Glomerular endothelial cell (primary cell): ENCODE measurements at regions not wholly inside any gene's neighbourhood (a gene's known extent, or its start where the extent isn't known, plus 50 kb on each side); places are given as distances from the start of the nearest gene placed in this dataset.
"Not testable (repeated sequence)": the region's sequence is repeated elsewhere in the genome, so short reads cannot be mapped to it uniquely, and the experiment has no call there.

Experiments
- DNase-seq: peaks from one replicate; pipeline ENCODE4 v3.0.0-alpha.2; 2011; ENCODE audit warnings: low read depth, low spot score; ENCODE audit errors: extremely low read depth

GRCh38 chr1:14177866-14178265 lies 420.6 kb upstream of the KAZN start:
- not testable (repeated sequence) for DNase-seq

DNA sequence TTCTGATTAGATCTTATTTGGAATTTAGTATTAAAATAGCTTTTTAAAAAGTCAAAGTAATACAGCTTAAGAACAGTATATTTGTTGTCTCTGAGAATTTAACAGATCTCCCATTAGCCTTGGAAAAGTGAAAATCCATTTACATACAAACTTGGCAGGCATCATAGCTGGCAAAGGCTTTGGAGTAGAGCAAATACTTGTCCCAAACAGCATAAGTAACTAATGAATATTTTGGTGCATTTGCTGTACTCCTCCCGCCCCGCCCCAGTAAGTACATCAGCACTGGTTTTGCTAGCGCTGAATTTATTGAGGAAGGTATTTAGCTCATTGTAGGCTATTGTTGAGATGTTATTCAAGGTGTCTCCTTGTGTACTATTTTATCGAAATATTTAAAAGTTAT lies 417.7 kb upstream of the KAZN start:
- DNase-seq = no peak

GRCh38 chr1:14181191-14181795 lies 417.2 kb upstream of the KAZN start:
- no peak for DNase-seq

DNA sequence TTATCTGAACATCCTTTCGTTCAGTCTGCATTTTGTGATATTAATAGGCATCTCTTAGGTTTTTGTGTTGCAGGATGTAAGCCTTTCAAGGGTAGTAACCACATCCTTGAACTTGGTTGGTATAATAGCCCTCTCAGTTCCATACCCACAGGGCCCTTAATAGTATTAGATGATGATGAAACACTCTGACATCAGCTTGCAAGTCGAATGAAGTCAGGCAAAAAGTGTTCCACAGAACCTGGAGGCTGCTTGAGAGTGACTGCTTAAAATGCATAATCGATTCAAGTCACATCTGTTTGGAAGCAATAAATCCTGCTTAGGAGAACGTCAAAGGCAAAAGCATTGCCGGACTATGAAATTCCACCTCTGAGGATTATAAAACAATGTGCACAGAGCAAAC lies 415.6 kb upstream of the KAZN start:
- DNase-seq = no peak

- no peak for DNase-seq
These were observed 415.2 kb upstream of the KAZN start for GRCh38 chr1:14183329-14183728.

GRCh38 chr1:14184454-14184853 lies 414.0 kb upstream of the KAZN start:
- DNase-seq = no peak

DNA sequence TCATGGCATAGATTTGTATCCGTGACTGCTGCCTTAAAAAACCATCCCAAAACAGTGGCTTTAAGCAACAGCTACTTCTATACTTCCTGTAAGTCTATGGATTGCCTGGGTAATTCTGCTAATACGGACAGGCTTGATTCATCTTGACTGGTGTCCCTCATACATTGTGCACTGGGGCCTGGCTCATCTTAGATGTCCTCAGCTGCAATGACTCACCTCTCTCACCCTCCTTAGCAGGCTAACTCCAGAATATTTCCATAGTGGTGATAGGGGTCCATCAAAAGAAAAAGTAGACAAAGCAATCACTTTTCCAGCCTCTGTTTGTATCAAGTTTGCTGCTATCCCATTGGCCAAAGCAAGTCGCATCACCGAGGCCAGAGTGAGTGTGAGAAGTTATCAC lies 409.1 kb upstream of the KAZN start:
- DNase-seq = no peak

DNA sequence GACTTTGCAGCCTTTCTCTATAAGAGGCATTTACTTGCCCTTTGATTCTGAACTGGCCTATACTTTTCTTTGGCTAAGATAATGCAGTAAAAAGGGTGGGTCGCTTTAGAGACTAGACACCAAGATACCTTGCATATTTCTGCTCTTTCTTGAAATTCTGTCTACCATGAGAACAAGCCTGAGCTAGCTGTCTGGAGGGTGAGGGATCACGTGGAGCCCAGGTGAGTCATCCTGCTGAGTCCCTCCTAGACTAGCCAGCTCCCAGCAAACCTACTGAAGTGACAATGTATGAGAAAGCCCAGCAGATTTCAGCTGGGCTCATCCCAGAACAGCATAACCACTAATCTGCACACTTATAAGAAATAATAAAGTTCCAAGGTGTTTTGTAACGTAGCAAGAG lies 408.0 kb upstream of the KAZN start:
- DNase-seq = no peak

GRCh38 chr1:14194511-14194910 lies 404.0 kb upstream of the KAZN start:
- DNase-seq = no peak

DNA sequence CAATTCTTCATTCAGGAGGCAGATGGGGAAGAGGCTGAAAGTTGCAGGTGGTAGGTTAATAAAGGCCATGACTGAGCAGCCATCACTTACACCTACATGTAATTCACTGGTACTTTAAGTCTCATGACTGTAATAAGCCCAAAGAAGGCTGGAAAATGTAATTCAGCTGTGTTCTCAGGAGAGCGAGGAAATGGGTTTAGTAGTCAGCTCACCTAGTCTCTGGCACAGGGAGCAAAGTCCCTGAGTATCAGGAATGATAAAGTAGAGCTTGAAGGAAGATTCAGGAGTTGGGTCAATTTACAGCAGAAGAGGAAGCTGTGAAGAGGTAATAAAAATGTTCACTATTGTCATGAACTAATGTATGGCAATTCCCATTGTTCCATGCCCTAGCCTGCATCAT lies 393.4 kb upstream of the KAZN start:
- DNase-seq = no peak

DNA sequence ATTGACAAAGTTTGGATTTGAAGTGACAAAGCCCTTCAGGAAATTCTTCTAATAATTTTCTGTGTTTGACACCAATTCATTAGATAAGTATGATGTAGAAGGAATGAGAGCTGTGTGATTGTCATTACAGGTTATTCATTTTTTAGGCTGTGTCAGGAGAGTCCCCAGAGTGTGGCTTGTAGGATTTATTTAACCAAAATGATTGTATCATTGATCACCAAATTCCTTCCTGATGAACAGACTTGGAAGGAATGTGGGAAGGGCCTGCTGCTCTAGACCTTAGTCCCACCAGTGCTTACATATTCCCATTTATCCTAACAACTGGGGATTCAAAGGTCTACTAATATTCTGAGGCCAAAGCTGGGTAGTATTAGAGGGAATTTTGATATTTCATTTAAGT lies 383.3 kb upstream of the KAZN start:
- DNase-seq = no peak

GRCh38 chr1:14217384-14217783 lies 381.1 kb upstream of the KAZN start:
- no peak for DNase-seq

DNA sequence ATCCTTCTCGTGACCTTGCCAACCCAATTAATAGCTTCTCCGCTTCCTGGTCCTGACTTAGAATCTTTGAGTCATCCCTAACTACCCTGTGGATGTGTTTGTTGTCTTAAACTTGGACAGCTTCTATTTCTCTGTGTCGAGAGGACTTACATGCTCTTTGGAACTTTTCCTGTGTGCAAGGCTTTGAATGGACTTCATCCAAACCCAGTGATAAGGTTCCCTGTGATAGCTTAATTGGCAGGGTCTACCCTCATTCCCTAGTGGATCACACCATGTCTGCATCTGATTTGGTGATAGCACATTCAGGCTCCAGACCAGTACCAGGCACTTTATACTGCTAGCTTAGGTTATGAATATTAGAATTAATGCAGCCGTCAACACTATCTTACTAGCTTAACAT lies 378.2 kb upstream of the KAZN start:
- DNase-seq = no peak

- DNase-seq = no peak
These were observed 377.7 kb upstream of the KAZN start for GRCh38 chr1:14220811-14221210.

DNA sequence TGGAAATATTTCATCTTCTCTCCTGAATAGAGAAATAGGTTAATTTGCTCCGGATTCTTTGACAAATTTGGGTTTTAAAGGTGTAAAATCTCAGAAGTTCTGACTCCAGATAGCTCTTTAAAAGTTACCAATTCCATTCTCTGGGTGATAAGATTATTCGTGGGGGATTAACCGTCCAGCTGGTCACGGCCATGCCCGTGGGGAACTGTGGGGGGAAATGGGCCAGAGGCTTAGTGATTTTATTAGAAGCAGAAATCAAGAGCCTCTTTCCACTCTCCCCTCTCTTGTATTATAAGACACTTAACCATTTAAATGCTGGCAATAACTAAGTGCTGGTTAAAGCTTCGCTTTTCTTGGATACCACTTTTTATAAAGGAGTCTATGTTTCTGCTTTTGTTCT lies 376.4 kb upstream of the KAZN start:
- DNase-seq = no peak

GRCh38 chr1:14228677-14229076 lies 369.8 kb upstream of the KAZN start:
- DNase-seq = no peak

DNA sequence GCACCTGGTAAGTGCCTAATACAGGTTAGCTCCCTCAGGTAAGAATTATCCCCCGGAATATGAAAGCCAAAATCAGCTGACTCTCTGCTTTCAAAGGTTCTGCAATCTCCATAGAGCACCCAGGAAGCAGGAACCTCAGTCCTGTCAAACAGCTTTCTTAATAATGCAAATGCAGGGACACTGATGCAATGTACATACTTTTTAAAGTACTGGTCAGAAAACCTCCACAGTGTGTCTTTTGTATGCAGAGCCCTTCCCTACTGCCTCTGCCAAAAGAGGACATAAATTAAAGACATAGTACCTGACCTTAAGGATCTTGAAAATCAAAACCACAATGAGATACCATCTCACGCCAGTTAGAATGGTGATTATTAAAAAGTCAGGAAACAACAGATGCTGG lies 365.0 kb upstream of the KAZN start:
- no peak for DNase-seq

DNA sequence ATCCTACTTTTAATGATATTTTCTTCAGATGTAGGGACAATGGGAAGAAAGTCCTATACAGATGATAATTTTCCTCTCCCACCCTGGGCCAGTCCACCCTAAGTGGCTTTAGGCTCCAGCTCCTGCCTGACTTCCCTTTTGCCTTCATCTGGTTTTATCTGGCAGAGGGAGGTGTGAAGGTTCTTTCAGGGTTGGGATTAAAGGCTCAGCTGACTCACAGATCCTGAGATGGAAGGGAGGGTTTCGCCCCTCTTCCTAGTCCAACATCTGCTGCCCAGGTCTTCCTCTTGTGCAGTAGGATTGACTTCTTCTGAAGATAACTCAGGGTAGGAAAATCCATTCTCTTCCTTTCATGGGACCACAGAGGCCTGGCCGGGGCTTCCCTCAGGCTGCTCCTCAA lies 362.4 kb upstream of the KAZN start:
- DNase-seq = no peak

- DNase-seq = no peak
These were observed 359.8 kb upstream of the KAZN start for GRCh38 chr1:14238472-14239307.

- DNase-seq = no peak
These were observed 358.2 kb upstream of the KAZN start for GRCh38 chr1:14240265-14240664.

- DNase-seq = no peak
These were observed 356.4 kb upstream of the KAZN start for GRCh38 chr1:14242123-14242522.

GRCh38 chr1:14242870-14243269 lies 355.6 kb upstream of the KAZN start:
- DNase-seq = no peak

- DNase-seq = no peak
These were observed 352.5 kb upstream of the KAZN start for GRCh38 chr1:14245954-14246353.
